Astrocyte (in vitro differentiated cells and primary cell): ENCODE measurements at regions not wholly inside any gene's neighbourhood (a gene's known extent, or its start where the extent isn't known, plus 50 kb on each side); places are given as distances from the start of the nearest gene placed in this dataset.

Source experiments
- DNase-seq: peaks from one replicate; pipeline ENCODE4 v3.0.0-alpha.2; 2010; ENCODE audit warnings: low read depth
- FAIRE-seq: peaks from 2 replicates; lab custom pipeline; 2011; peaks lifted over from hg19 to GRCh38; lab: Jason Lieb, UNC
- H2AFZ ChIP-seq: 2 replicates; pipeline ENCODE4 v1.6.0; 2012; ENCODE audit warnings: low read depth, low read length, inconsistent platforms
- H3K27ac ChIP-seq: 2 replicates; pipeline ENCODE4 v1.5.1; 2011; ENCODE audit warnings: low read depth, low read length, inconsistent platforms
- H3K27me3 ChIP-seq: 2 replicates; pipeline ENCODE4 v1.6.0; 2011; ENCODE audit warnings: low read length, inconsistent platforms; ENCODE audit not compliant: insufficient read depth
- H3K36me3 ChIP-seq: 2 replicates; pipeline ENCODE4 v1.5.1; 2011; ENCODE audit warnings: low read length, inconsistent platforms; ENCODE audit not compliant: insufficient read depth
- H3K4me1 ChIP-seq: 2 replicates; pipeline ENCODE4 v1.5.1; 2011; ENCODE audit warnings: low read length, inconsistent platforms; ENCODE audit not compliant: insufficient read depth
- H3K4me2 ChIP-seq: 2 replicates; pipeline ENCODE4 v1.6.0; 2012; ENCODE audit warnings: low read length, inconsistent platforms
- H3K4me3 ChIP-seq: 2 replicates; pipeline ENCODE4 v1.5.1; 2011; ENCODE audit warnings: low read depth, mild to moderate bottlenecking, low read length, inconsistent platforms; ENCODE audit not compliant: insufficient read depth
- H3K79me2 ChIP-seq: 2 replicates; pipeline ENCODE4 v1.6.0; 2012; ENCODE audit warnings: mild to moderate bottlenecking, low read length, inconsistent platforms; ENCODE audit not compliant: insufficient read depth
- H3K9ac ChIP-seq: 2 replicates; pipeline ENCODE4 v1.6.0; 2012; ENCODE audit warnings: mild to moderate bottlenecking, low read length, inconsistent platforms
- H3K9me3 ChIP-seq: 2 replicates; pipeline ENCODE4 v1.5.1; 2012; ENCODE audit warnings: low read depth, mild to moderate bottlenecking, low read length, inconsistent platforms; ENCODE audit not compliant: insufficient read depth
- H4K20me1 ChIP-seq: 2 replicates; pipeline ENCODE4 v1.6.0; 2012; ENCODE audit warnings: low read length, inconsistent platforms; ENCODE audit not compliant: insufficient read depth
- H3K27ac Mint-ChIP-seq: one replicate; pipeline ENCODE4 v1.8.0; 2021; ENCODE audit warnings: mild to moderate bottlenecking, mixed read lengths; ENCODE audit not compliant: unreplicated experiment
- H3K27me3 Mint-ChIP-seq: one replicate; pipeline ENCODE4 v1.8.0; 2021; ENCODE audit warnings: low read depth, mixed read lengths; ENCODE audit not compliant: unreplicated experiment
- H3K36me3 Mint-ChIP-seq: one replicate; pipeline ENCODE4 v1.8.0; 2021; ENCODE audit warnings: low read depth, mixed read lengths; ENCODE audit not compliant: unreplicated experiment
- H3K4me1 Mint-ChIP-seq: one replicate; pipeline ENCODE4 v1.8.0; 2021; ENCODE audit warnings: low read depth, mixed read lengths; ENCODE audit not compliant: unreplicated experiment
- H3K4me3 Mint-ChIP-seq: one replicate; pipeline ENCODE4 v1.8.0; 2021; ENCODE audit warnings: mild to moderate bottlenecking, moderate library complexity, mixed read lengths; ENCODE audit not compliant: unreplicated experiment
- H3K9me3 Mint-ChIP-seq: one replicate; pipeline ENCODE4 v1.8.0; 2021; ENCODE audit warnings: mild to moderate bottlenecking, mixed read lengths; ENCODE audit not compliant: unreplicated experiment
- CTCF ChIP-seq: IDR thresholded peaks from 2 replicates; pipeline ENCODE4 v1.5.1; 2011; ENCODE audit warnings: low read depth, mild to moderate bottlenecking, inconsistent platforms, low read length, moderate library complexity; ENCODE audit not compliant: insufficient read depth
- EZH2 ChIP-seq: IDR thresholded peaks from 2 replicates; pipeline ENCODE4 v1.6.1; 2012; ENCODE audit warnings: mild to moderate bottlenecking, low read length, inconsistent platforms; ENCODE audit not compliant: insufficient read depth

GRCh38 chr3:30185872-30186271, 420.5 kb upstream of the TGFBR2 start:
- Histone ChIP-seq H3K4me3 (no peak overlapping the region), H2AFZ (no peak overlapping the region), H3K79me2 (no peaks in the 10 kb centered on the region), H3K4me2 (no peak overlapping the region), H3K9me3 (no peaks in the 10 kb centered on the region), H3K27ac (no peak overlapping the region), H3K27me3 (no peaks in the 10 kb centered on the region), H3K36me3 (no peaks in the 10 kb centered on the region), H4K20me1 (no peaks in the 10 kb centered on the region), H3K9ac (no peak overlapping the region), H3K4me1 (no peaks in the 10 kb centered on the region)
- FAIRE-seq = no peak
- TF ChIP-seq EZH2 (no peak), CTCF (no peak)
- H3K27me3 Mint-ChIP-seq = no peaks in the 10 kb centered on the region
- H3K4me1 Mint-ChIP-seq = no peaks in the 10 kb centered on the region
- no peaks in the 10 kb centered on the region for H3K9me3 Mint-ChIP-seq
- no peak overlapping the region for H3K4me3 Mint-ChIP-seq
- no peak overlapping the region for H3K27ac Mint-ChIP-seq
- DNase-seq = no peak
- H3K36me3 Mint-ChIP-seq = no peaks in the 10 kb centered on the region

GRCh38 chr3:30186741-30187219, 419.6 kb upstream of the TGFBR2 start:
- Mint-ChIP-seq H3K36me3 (no peaks in the 10 kb centered on the region), H3K4me3 (no peak overlapping the region), H3K27ac (no peak overlapping the region), H3K27me3 (no peaks in the 10 kb centered on the region), H3K4me1 (no peaks in the 10 kb centered on the region), H3K9me3 (no peaks in the 10 kb centered on the region)
- TF ChIP-seq CTCF = no peak
- no peak for TF ChIP-seq EZH2
- DNase-seq (no peak), FAIRE-seq (no peak)
- no peaks in the 10 kb centered on the region for H3K9me3 ChIP-seq
- H3K36me3 ChIP-seq = no peaks in the 10 kb centered on the region
- H3K9ac ChIP-seq = no peak overlapping the region
- H2AFZ ChIP-seq = no peak overlapping the region
- no peaks in the 10 kb centered on the region for H3K27me3 ChIP-seq
- H4K20me1 ChIP-seq = no peaks in the 10 kb centered on the region
- H3K27ac ChIP-seq = no peak overlapping the region
- no peak overlapping the region for H3K4me3 ChIP-seq
- H3K4me2 ChIP-seq = no peak overlapping the region
- H3K4me1 ChIP-seq = no peaks in the 10 kb centered on the region
- no peaks in the 10 kb centered on the region for H3K79me2 ChIP-seq

- FAIRE-seq (no peak), DNase-seq (no peak)
- Mint-ChIP-seq H3K36me3 (no peaks in the 10 kb centered on the region), H3K9me3 (no peaks in the 10 kb centered on the region), H3K4me3 (no peak overlapping the region), H3K27me3 (no peaks in the 10 kb centered on the region), H3K4me1 (no peaks in the 10 kb centered on the region), H3K27ac (no peak overlapping the region)
- Histone ChIP-seq H3K4me2 (no peak overlapping the region), H4K20me1 (no peaks in the 10 kb centered on the region), H3K36me3 (no peaks in the 10 kb centered on the region), H3K79me2 (no peaks in the 10 kb centered on the region), H3K9me3 (no peaks in the 10 kb centered on the region), H3K27ac (no peak overlapping the region), H2AFZ (no peak overlapping the region), H3K4me3 (no peak overlapping the region), H3K27me3 (no peaks in the 10 kb centered on the region), H3K9ac (no peak overlapping the region), H3K4me1 (no peaks in the 10 kb centered on the region)
- TF ChIP-seq CTCF (no peak), EZH2 (no peak)
Measured at GRCh38 chr3:30187366-30187765, 419.0 kb upstream of the TGFBR2 start.
